ENCODE measurements at regions not wholly inside any gene's neighbourhood (a gene's known extent, or its start where the extent isn't known, plus 50 kb on each side); places are given as distances from the start of the nearest gene placed in this dataset.

GRCh38 chr2:212683346-212684097 is 144.9 kb upstream of the ERBB4 start:
- H3K9me3 Mint-ChIP-seq, result no peaks in the 10 kb centered on the region
- no peak overlapping the region for H3K23ac ChIP-seq (ENCODE audit: insufficient read length, low read depth, low read length)
- H3K18ac ChIP-seq (ENCODE audit: insufficient read length, low read depth, low read length), result no peak overlapping the region
- no peak overlapping the region for H3K56ac ChIP-seq (ENCODE audit: insufficient read length, low read depth, low read length)
- no peak overlapping the region for H3K4me2 ChIP-seq (ENCODE audit: insufficient read depth, insufficient read length, low read length)
- no peak overlapping the region for H2AK5ac ChIP-seq (ENCODE audit: insufficient read length, low read length)
- H3K4ac ChIP-seq (ENCODE audit: low read depth, low read length), result no peak overlapping the region
- H2BK20ac ChIP-seq (ENCODE audit: low read depth, low read length, poor library complexity, severe bottlenecking), result no peak overlapping the region
- no peaks in the 10 kb centered on the region for H3K9me3 ChIP-seq (ENCODE audit: control insufficient read depth, low read depth, low read length)
- no peak overlapping the region for H2BK5ac ChIP-seq (ENCODE audit: insufficient read length, low read length)
- no peaks in the 10 kb centered on the region for H4K20me1 ChIP-seq (ENCODE audit: control insufficient read depth, insufficient read depth, insufficient read length)
- H2BK12ac ChIP-seq (ENCODE audit: insufficient read length, low read depth, low read length), result no peak overlapping the region
- H3K79me2 ChIP-seq (ENCODE audit: insufficient read depth, low read length), result no peaks in the 10 kb centered on the region
- no peak overlapping the region for H2AFZ ChIP-seq (ENCODE audit: low read length)
- WGBS (ENCODE audit: extremely low coverage, insufficient read length, low lambda C conversion rate), result no CpG with 5 or more reads among the region's 6 CpGs
- H3K4me1 Mint-ChIP-seq, result peaks cover 0 to 2% of the 10 kb centered on the region in 2 experiments; a peak in 2 of 4 replicates
- no peak overlapping the region for H4K5ac ChIP-seq (ENCODE audit: insufficient read length, low read depth, low read length)
- H2BK120ac ChIP-seq (ENCODE audit: low read depth, low read length, poor library complexity, severe bottlenecking), result no peak overlapping the region
- H3K27ac ChIP-seq (ENCODE audit: insufficient read length, low read depth, low read length), result no peak overlapping the region
- H2BK15ac ChIP-seq (ENCODE audit: low read depth, low read length), result no peak overlapping the region
- no peaks in the 10 kb centered on the region for H3K27me3 Mint-ChIP-seq (ENCODE audit: low read depth)
- no peak overlapping the region; the same call in 1 of the 2 replicates for H3K14ac ChIP-seq (ENCODE audit: insufficient read depth, low read length)
- no peaks in the 10 kb centered on the region for H3K27me3 ChIP-seq (ENCODE audit: insufficient read depth, low read length)
- no peaks in the 10 kb centered on the region for H3K4me1 ChIP-seq (ENCODE audit: insufficient read depth, low read length)
- no peak overlapping the region for H3K9ac ChIP-seq (ENCODE audit: extremely low read depth, insufficient read length, low read length)
- peak overlapping the region in 1 of 3 experiments; percentile 2; a peak in 2 of 7 replicates for H3K27ac Mint-ChIP-seq
- H3K4me3 Mint-ChIP-seq, result no peak overlapping the region
- H4K91ac ChIP-seq (ENCODE audit: insufficient read length, low read depth, low read length), result no peak overlapping the region
- H4K8ac ChIP-seq (replicated peaks; ENCODE audit: insufficient read length, low read depth, low read length), result no peak overlapping the region
- H3T11ph ChIP-seq (ENCODE audit: low read length), result no peak overlapping the region
- no peaks in the 10 kb centered on the region for H3K23me2 ChIP-seq (ENCODE audit: insufficient read length, low read depth, low read length, poor library complexity, severe bottlenecking)
- no peak for DNase-seq
- TF ChIP-seq CTCF (conservative IDR thresholded peaks at IDR 0.05), result no peak
- no peaks in the 10 kb centered on the region for H3K36me3 Mint-ChIP-seq (ENCODE audit: insufficient read depth in 1 of 3, low read depth in 3 of 3)
- H3K79me1 ChIP-seq (ENCODE audit: insufficient read depth, low read depth, low read length, poor library complexity, severe bottlenecking), result no peaks in the 10 kb centered on the region
